Effector memory CD8-positive, alpha-beta T cell (primary cell): ENCODE measurements at regions not wholly inside any gene's neighbourhood (a gene's known extent, or its start where the extent isn't known, plus 50 kb on each side); places are given as distances from the start of the nearest gene placed in this dataset.

Experiments
- ATAC-seq: fragments of 150-1000 bp; cut with Tn5 transposase; replicated peaks from 2 replicates; pipeline ENCODE4 v1.10.0; 2021; ENCODE audit warnings: mild to moderate bottlenecking, moderate library complexity
- DNase-seq, 3 experiments: peaks; one replicate each; pipeline ENCODE4 v3.0.0; 2021
- H3K27ac Mint-ChIP-seq, 2 donors: one replicate each; pipeline ENCODE4 v1.8.0; 2022; ENCODE audit warnings: mild to moderate bottlenecking in 2 of 2, mixed read lengths in 2 of 2, moderate library complexity in 2 of 2
- H3K27me3 Mint-ChIP-seq, 2 donors: one replicate each; pipeline ENCODE4 v1.8.0; 2022; ENCODE audit warnings: mixed read lengths in 2 of 2
- H3K36me3 Mint-ChIP-seq: one replicate; pipeline ENCODE4 v1.8.0; 2022; ENCODE audit warnings: mild to moderate bottlenecking, moderate library complexity, mixed read lengths; ENCODE audit not compliant: insufficient read depth
- H3K4me1 Mint-ChIP-seq, 2 donors: one replicate each; pipeline ENCODE4 v1.8.0; 2022; ENCODE audit warnings: low read depth in 2 of 2, mixed read lengths in 2 of 2
- H3K4me3 Mint-ChIP-seq, 2 donors: one replicate each; pipeline ENCODE4 v1.8.0; 2022; ENCODE audit warnings: mild to moderate bottlenecking in 2 of 2, mixed read lengths in 2 of 2, moderate library complexity in 2 of 2
- H3K9me3 Mint-ChIP-seq, 2 donors: one replicate each; pipeline ENCODE4 v1.8.0; 2022; ENCODE audit warnings: mixed read lengths in 2 of 2

DNA sequence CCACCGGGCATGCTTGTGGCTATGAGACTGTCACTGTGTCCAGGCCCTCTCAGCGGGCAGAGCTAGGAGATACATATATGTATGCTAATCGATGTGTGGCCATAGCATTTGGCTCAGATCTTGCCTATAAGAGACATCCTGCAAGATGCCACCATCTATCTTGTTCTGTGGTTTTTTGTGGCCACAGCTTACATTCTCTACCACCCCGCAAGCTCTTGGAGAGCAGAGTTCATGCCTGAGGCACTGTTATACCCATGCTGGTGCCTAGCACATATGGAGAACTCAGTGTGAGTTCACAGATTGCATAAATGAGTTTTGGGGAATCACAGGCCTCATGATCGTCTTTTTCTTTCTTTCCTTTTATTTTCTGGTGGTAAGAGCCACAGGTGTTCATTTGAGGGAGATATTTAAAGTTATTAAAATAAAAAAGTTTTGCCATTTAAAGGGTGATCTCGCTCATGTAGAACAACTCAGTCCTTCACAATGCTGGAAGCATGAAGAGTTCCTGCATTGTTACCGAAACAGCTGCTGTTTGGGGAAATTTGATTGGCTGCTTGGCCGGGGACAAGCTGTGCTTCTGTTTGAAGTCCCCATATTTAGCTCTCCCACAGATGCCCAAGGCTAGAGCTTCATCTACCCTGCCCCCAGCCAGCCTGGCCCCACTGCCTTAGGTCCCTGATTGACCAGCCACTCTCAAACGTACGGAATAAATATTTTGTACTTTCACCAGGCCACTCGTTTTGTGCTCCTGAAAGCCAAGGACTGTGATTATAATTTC lies 169.2 kb upstream of the MAP1B start:
- Mint-ChIP-seq H3K9me3 (no peaks in the 10 kb centered on the region), H3K27me3 (peaks cover 47 to 52% of the 10 kb centered on the region in 2 donors), H3K4me1 (no peaks in the 10 kb centered on the region), H3K4me3 (no peak overlapping the region), H3K36me3 (peaks cover 3% of the 10 kb centered on the region), H3K27ac (no peak overlapping the region)
- ATAC-seq (no peak), DNase-seq (no peak)

DNA sequence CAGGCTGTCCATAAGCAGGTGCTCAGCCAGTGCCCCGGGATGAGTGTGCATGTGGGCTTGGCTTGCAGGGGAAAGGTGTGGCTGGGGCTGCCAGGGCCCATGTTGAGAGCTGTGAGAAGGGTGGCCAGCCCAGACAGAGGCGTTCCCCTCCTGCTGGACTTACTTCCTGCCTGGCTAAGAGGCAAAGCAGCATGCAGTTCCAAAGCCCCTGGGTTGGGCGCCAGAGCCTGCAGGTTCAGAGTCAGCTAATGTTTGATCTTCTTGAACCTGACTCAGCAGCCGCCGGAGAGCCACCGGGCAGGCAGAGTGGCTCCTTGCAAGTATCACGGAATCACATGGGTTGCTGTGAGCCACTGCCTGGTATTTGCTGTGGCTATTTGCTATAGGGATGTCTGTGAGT lies 168.4 kb upstream of the MAP1B start:
- no peak overlapping the region for H3K27ac Mint-ChIP-seq
- no peaks in the 10 kb centered on the region for H3K9me3 Mint-ChIP-seq
- H3K4me1 Mint-ChIP-seq: no peaks in the 10 kb centered on the region
- no peak for ATAC-seq
- H3K36me3 Mint-ChIP-seq: peaks cover 3% of the 10 kb centered on the region
- H3K4me3 Mint-ChIP-seq: no peak overlapping the region
- DNase-seq: no peak
- peaks cover 45 to 47% of the 10 kb centered on the region in 2 donors for H3K27me3 Mint-ChIP-seq

DNA sequence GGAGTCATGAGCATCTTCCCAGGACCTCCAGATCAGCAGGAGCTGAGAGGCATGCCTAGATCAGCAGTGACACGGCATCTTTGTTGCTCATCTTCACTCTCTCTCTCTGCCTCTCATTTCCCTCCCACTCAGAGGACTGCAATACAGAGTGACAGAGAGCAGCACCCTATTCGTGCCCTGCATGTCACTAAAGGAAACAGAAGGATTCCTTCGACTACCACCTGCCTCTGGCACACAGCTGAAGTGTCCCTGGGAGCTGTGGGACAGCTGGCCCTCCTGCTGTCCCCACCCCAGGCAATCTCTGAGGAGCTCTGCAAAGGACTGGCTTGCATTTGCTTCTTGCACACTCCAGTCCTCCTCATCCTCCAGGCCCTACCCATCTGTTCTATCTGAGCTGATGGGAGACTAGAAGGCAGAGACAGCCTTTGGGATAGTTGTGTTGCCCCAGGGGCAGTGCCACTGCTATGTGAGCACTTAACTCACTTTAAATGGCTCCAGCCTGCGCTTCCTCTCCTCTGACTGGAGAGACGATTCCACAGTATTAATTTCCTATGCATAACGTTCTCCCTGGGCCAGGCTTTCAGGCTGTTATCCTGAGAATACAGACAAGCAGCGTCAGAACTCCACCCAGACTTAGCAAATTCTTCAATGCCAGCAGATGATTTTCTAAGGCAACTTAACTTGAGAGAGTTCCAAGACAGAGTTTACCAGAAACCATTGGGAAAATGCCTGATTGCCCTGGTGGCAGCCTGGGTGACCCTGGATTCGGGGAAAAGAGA lies 167.6 kb upstream of the MAP1B start:
- Mint-ChIP-seq H3K9me3 (no peaks in the 10 kb centered on the region), H3K27me3 (peaks cover 47 to 54% of the 10 kb centered on the region in 2 donors), H3K4me1 (no peaks in the 10 kb centered on the region), H3K4me3 (no peak overlapping the region), H3K27ac (no peak overlapping the region), H3K36me3 (peaks cover 3% of the 10 kb centered on the region)
- DNase-seq (no peak), ATAC-seq (no peak)

DNA sequence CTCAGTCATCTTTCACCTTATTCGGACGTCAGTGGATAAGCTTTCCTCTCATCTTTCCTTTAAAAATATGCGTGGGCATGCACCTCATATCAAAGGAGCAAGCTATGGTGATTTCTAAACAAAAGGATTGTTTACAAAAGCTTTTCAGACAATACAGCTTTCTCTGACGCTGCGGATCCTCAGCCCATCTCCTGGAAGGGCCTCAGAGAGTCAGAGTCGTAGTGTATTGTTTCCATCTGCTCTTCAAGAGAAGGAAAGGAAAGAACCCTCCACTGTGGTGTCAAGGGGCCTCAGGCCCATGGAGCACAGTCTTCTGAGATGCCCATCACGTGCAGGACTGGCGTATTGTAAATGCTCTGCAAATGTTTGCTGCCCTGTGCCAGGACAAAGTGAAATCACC lies 163.4 kb upstream of the MAP1B start:
- Mint-ChIP-seq H3K27me3 (peaks cover 29 to 56% of the 10 kb centered on the region in 2 donors), H3K4me3 (no peak overlapping the region), H3K27ac (no peak overlapping the region), H3K4me1 (no peaks in the 10 kb centered on the region), H3K36me3 (no peaks in the 10 kb centered on the region), H3K9me3 (peaks cover 0 to 1% of the 10 kb centered on the region in 2 donors)
- DNase-seq (no peak), ATAC-seq (no peak)

DNA sequence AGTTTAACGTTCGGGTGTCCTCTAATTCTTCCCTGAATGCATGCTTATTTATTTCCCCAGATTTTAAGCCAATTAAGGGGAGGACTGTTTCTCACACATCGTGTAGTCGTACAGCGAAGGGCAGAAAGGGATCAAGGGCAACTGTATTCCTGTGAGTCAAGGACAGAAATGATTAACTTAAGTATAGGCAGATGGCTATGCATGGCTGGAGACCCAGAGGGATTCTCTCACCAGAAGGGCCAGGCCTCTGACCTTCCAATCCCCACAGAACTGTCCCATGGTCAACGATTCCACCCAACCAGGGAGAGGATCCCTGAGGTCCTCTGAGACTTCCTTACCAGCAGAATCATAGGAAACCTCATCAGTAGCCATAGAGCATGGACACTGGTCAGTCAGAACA lies 161.8 kb upstream of the MAP1B start:
- Mint-ChIP-seq H3K27me3 (peaks cover 15 to 43% of the 10 kb centered on the region in 2 donors), H3K36me3 (no peaks in the 10 kb centered on the region), H3K27ac (no peak overlapping the region), H3K4me3 (no peak overlapping the region), H3K9me3 (peaks cover 0 to 1% of the 10 kb centered on the region in 2 donors), H3K4me1 (no peaks in the 10 kb centered on the region)
- no peak for DNase-seq
- no peak for ATAC-seq

DNA sequence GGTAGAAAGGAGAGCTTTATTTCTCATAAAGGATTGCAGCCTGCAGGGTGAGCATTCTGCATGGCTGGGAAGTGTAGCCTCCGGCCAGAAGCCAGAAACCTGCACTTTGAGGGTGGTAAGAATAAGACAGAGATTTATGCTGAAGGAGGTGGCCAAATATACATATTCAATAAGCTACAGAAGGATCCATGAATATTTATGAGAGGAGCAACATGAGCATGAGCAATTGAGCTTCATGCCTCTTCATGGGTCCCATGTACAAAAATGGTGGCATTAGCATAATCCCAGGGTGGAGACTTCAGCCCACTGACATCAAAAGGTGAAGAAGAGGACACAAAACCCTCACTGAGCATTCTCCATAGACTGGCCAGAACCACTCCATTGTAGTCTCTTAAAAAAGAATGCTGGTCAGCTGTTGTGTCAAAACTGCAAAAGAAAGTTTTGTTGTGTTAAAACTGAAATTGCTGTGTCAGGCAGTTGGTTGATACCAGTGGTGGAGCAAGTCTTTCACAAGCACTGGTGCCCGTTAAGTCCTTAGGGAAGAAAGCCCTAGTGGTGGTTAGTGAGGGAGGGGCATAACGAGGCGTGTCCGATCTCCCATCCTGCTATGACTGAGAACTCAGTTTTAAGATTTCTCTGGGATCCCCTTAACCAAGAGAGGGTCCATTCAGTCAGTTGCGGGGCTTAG lies 160.8 kb upstream of the MAP1B start:
- H3K36me3 Mint-ChIP-seq: no peaks in the 10 kb centered on the region
- no peak for DNase-seq
- no peak for ATAC-seq
- no peak overlapping the region for H3K27ac Mint-ChIP-seq
- H3K4me1 Mint-ChIP-seq: no peaks in the 10 kb centered on the region
- peaks cover 0 to 3% of the 10 kb centered on the region in 2 donors for H3K9me3 Mint-ChIP-seq
- H3K27me3 Mint-ChIP-seq: peaks cover 20 to 47% of the 10 kb centered on the region in 2 donors
- no peak overlapping the region for H3K4me3 Mint-ChIP-seq

DNA sequence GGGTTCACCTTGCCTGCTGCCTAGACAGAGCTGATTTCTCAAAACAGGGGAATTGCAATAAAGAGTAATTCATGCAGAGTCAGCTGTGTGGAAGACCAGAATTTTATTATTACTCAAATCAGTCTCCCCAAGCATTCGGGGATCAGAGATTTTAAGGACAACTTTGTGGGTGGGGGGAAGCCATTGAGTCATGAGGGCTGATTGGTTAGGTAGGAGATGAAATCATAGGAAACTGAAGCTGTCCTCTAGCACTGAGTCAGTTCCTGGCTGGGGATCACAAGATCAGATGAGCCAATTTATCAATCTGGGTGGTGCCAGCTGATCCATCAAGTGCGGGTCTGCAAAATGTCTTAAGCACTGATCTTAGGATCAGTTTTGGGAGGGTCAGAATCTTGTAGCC lies 159.1 kb upstream of the MAP1B start:
- H3K4me3 Mint-ChIP-seq: no peak overlapping the region
- DNase-seq (no peak), ATAC-seq (no peak)
- H3K27ac Mint-ChIP-seq: no peak overlapping the region
- peaks cover 30 to 54% of the 10 kb centered on the region in 2 donors for H3K27me3 Mint-ChIP-seq
- H3K9me3 Mint-ChIP-seq: peaks cover 0 to 6% of the 10 kb centered on the region in 2 donors
- H3K4me1 Mint-ChIP-seq: no peaks in the 10 kb centered on the region
- H3K36me3 Mint-ChIP-seq: no peaks in the 10 kb centered on the region

DNA sequence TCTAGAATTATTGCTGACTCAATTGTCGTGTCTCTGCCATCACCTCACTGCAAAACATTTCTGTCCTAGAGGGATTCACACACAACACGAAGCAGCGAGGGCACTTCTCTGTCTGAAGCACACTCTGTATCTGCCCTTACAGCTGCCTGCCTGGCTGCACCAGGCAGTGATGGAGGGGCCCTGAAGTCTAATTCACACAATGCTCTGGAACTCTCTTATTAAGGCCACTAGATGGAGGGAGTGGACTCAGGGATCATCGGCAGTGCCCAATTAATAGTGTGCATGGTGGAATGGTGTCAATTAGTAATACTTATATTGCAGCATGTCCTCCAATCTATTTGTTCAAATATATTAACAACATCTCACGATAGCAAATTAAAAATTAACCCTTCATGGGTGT lies 157.5 kb upstream of the MAP1B start:
- Mint-ChIP-seq H3K9me3 (peaks cover 0 to 6% of the 10 kb centered on the region in 2 donors), H3K36me3 (no peaks in the 10 kb centered on the region), H3K27me3 (peaks cover 35 to 46% of the 10 kb centered on the region in 2 donors), H3K4me1 (no peaks in the 10 kb centered on the region), H3K4me3 (no peak overlapping the region), H3K27ac (no peak overlapping the region)
- ATAC-seq: no peak
- DNase-seq: no peak

DNA sequence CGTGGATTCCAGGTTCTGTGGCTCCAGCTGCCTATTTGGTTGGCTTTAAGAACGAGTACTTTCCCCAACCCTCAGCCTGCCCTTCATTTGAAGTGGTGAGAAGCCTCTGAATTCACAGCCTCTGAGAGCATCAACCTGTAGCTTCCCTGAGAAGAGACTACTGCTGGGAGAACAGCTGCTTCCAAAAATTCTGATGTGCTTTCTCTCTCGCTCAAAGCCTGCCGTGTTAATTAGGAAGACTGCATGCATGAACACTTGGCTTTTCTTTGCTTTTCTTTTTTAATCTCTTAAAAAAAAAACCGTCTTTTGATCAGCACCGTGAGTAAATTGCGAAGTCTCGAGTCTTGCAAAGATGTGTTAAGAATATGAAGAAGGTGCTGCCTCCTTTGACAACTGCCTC lies 153.4 kb upstream of the MAP1B start:
- ATAC-seq (no peak), DNase-seq (no peak)
- Mint-ChIP-seq H3K4me1 (no peaks in the 10 kb centered on the region), H3K36me3 (no peaks in the 10 kb centered on the region), H3K27me3 (peaks cover 44 to 46% of the 10 kb centered on the region in 2 donors), H3K27ac (no peak overlapping the region), H3K9me3 (peaks cover 0 to 5% of the 10 kb centered on the region in 2 donors), H3K4me3 (no peak overlapping the region)

DNA sequence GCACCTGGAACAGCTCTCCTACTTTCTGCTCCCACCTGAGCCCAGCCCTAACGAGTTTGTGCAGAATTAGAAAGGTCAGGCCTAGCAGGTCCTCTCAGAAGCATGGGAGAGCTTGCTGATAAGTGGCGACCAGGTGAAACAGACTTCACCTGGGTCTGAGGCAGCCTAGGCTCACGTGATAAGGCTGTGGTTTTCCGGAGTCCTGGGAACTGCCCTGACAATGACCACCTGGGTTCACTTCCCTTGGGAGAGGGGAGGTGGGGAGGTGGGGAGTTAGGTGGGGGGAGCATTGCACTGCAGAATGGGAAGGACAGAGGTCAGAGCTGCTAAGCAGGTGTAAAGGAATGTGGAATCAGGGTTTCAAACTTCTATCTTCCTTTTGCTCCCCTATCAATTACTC lies 152.9 kb upstream of the MAP1B start:
- no peak for DNase-seq
- Mint-ChIP-seq H3K27me3 (peaks cover 44 to 46% of the 10 kb centered on the region in 2 donors), H3K36me3 (no peaks in the 10 kb centered on the region), H3K4me1 (no peaks in the 10 kb centered on the region), H3K4me3 (no peak overlapping the region), H3K27ac (no peak overlapping the region), H3K9me3 (peaks cover 0 to 5% of the 10 kb centered on the region in 2 donors)
- ATAC-seq: no peak

DNA sequence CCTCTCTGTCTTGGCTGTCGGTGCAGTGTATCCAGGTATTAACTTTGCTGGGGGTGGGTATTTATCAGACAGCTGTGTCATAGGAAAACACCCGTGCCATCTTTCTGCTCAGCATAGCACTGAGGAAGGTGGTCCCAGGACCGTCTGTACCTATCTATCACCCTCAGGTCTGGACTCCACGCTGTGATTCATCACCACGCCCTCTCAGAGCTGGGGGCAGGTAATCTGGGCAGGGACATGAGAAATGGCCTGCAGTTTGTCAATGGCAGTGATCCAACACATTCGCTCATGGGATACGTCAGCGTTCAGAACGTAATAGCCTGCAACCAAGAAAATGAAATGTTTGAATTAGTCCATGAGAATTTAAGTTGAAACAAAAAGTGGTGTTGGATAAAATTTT lies 151.6 kb upstream of the MAP1B start:
- ATAC-seq: no peak
- Mint-ChIP-seq H3K36me3 (no peaks in the 10 kb centered on the region), H3K4me1 (no peaks in the 10 kb centered on the region)

DNA sequence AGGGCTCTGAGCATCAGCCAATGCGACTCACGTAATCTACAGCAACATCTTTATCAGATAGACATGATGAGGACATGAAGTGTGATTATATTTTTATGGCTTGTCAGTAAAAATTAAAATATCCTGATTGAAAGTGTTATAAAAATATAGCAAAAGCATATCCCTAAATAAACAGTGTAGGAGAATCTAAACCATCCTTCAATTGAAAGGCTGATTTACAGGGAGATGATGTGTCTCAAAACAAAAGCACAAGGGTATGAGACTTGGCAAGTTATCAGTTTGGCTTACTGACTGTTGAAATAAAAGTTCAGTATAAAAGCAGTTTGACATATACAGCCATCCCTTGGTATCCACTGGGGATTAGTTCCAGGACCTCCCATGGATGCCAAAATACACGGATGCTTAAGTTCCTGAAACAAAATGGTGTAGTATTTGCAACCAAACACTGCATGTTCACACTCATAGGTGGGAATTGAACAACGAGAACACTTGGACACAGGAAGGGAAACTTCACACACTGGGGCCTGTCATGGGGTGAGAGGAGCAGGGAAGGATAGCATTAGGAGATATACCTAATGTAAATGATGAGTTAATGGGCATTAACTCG lies 149.9 kb upstream of the MAP1B start:
- no peaks in the 10 kb centered on the region for H3K36me3 Mint-ChIP-seq
- H3K27ac Mint-ChIP-seq: no peak overlapping the region
- no peaks in the 10 kb centered on the region for H3K9me3 Mint-ChIP-seq
- no peak for ATAC-seq
- peaks cover 31 to 32% of the 10 kb centered on the region in 2 donors for H3K27me3 Mint-ChIP-seq
- DNase-seq: no peak
- no peak overlapping the region for H3K4me3 Mint-ChIP-seq
- H3K4me1 Mint-ChIP-seq: no peaks in the 10 kb centered on the region

More for the DNA sequence above, 151.6 kb upstream of the MAP1B start:
- Mint-ChIP-seq H3K27me3 (peaks cover 44 to 46% of the 10 kb centered on the region in 2 donors), H3K9me3 (peaks cover 0 to 5% of the 10 kb centered on the region in 2 donors), H3K27ac (no peak overlapping the region), H3K4me3 (no peak overlapping the region)
- DNase-seq: no peak

DNA sequence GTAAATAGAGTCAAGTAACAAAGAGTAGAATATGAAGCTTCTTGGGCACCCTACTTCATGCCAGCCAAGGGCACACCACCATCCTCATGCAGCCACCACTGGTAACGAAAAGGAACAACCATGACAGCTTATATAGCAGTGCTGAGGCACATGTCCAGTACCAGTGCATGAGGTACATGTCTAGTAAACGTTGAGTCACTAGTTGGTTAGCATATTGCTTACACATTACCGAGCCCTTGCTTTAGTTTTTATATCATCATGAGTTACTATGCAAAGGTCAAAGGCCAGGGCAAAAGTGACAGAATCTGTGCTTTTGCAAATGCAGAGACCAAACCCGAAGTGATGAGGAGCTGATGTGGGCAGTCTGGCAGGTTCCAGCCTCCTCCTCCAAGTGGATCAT lies 147.1 kb upstream of the MAP1B start:
- H3K27me3 Mint-ChIP-seq: peaks cover 15 to 16% of the 10 kb centered on the region in 2 donors
- DNase-seq: no peak
- no peaks in the 10 kb centered on the region for H3K36me3 Mint-ChIP-seq
- H3K27ac Mint-ChIP-seq: no peak overlapping the region
- no peaks in the 10 kb centered on the region for H3K4me1 Mint-ChIP-seq
- ATAC-seq: no peak
- H3K9me3 Mint-ChIP-seq: no peaks in the 10 kb centered on the region
- no peak overlapping the region for H3K4me3 Mint-ChIP-seq
